ENCODE measurements at regions not wholly inside any gene's neighbourhood (a gene's known extent, or its start where the extent isn't known, plus 50 kb on each side); places are given as distances from the start of the nearest gene placed in this dataset.
A peak's percentile ranks its signal among the peaks of the same experiment; 100 is the strongest.

DNA sequence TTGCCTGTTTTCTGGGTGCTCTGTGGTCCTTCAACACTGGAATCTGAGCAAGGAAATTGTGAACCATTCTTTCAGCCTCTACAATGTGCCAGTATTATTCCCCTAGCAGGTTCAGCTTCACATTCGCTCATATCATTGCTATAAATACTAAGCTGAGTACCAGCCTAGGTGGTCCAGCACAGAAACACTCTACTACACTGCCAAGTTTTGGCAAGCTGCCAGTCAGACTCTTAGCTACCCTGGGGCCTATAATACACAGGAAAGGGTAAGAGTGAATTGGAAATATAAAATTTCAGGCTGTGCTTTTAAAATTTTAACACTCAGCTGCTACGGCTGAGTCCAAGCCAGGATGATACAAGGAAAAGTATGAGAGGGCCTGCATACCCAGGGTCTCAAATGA is 49.9 kb upstream of the PPP1R3A start:
- H3K4me1 ChIP-seq (ENCODE audit: low read depth): no peaks in the 10 kb centered on the region
- H3K27me3 ChIP-seq: no peaks in the 10 kb centered on the region
- H3K4me3 ChIP-seq: no peak overlapping the region
- H3K9me3 ChIP-seq (ENCODE audit: low read depth): no peaks in the 10 kb centered on the region
- H3K27ac ChIP-seq: no peak overlapping the region
- H3K36me3 ChIP-seq: no peaks in the 10 kb centered on the region
- DNase-seq (ENCODE audit: low read depth in 1 of 2, low spot score in 1 of 2): peak in 1 of 2 donors; percentile 52
- TF ChIP-seq, protein P1, sequence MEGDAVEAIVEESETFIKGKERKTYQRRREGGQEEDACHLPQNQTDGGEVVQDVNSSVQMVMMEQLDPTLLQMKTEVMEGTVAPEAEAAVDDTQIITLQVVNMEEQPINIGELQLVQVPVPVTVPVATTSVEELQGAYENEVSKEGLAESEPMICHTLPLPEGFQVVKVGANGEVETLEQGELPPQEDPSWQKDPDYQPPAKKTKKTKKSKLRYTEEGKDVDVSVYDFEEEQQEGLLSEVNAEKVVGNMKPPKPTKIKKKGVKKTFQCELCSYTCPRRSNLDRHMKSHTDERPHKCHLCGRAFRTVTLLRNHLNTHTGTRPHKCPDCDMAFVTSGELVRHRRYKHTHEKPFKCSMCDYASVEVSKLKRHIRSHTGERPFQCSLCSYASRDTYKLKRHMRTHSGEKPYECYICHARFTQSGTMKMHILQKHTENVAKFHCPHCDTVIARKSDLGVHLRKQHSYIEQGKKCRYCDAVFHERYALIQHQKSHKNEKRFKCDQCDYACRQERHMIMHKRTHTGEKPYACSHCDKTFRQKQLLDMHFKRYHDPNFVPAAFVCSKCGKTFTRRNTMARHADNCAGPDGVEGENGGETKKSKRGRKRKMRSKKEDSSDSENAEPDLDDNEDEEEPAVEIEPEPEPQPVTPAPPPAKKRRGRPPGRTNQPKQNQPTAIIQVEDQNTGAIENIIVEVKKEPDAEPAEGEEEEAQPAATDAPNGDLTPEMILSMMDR (IDR thresholded peaks at IDR 0.05; ENCODE audit: low read depth, low read length): no peak
